NCI-H2107 treated with DMSO at 0.1 percent for 48 hours (cell line): ENCODE measurements at regions not wholly inside any gene's neighbourhood (a gene's known extent, or its start where the extent isn't known, plus 50 kb on each side); places are given as distances from the start of the nearest gene placed in this dataset.
"Not testable (repeated sequence)": the region's sequence is repeated elsewhere in the genome, so short reads cannot be mapped to it uniquely, and the experiment has no call there.

Experiments used
- DNase-seq: peaks from one replicate; lab custom pipeline; 2025; ENCODE audit not compliant: unreplicated experiment; lab: John Stamatoyannopoulos, UW

GRCh38 chr7:114182837-114183236, 231.8 kb upstream of the FOXP2 start:
- no peak for DNase-seq

- DNase-seq = no peak
These were observed 233.3 kb upstream of the FOXP2 start for GRCh38 chr7:114181280-114181679.

- DNase-seq = no peak
These were observed 233.9 kb upstream of the FOXP2 start for GRCh38 chr7:114180556-114181266.

- no peak for DNase-seq
These were observed 239.5 kb upstream of the FOXP2 start for GRCh38 chr7:114175125-114175524.

GRCh38 chr7:114173170-114173890, 241.3 kb upstream of the FOXP2 start:
- DNase-seq = no peak

- not testable (repeated sequence) for DNase-seq
These were observed 245.2 kb upstream of the FOXP2 start for GRCh38 chr7:114169389-114169788.

- no peak for DNase-seq
These were observed 242.1 kb upstream of the PPP1R3A start for GRCh38 chr7:114160925-114161324.

- DNase-seq = no peak
These were observed 240.0 kb upstream of the PPP1R3A start for GRCh38 chr7:114158854-114159253.

GRCh38 chr7:114158275-114158674, 239.5 kb upstream of the PPP1R3A start:
- no peak for DNase-seq

GRCh38 chr7:114156178-114156577, 237.4 kb upstream of the PPP1R3A start:
- no peak for DNase-seq

- DNase-seq = no peak
These were observed 236.6 kb upstream of the PPP1R3A start for GRCh38 chr7:114155116-114156110.

- DNase-seq = no peak
These were observed 234.9 kb upstream of the PPP1R3A start for GRCh38 chr7:114153700-114154099.

- DNase-seq = no peak
These were observed 233.6 kb upstream of the PPP1R3A start for GRCh38 chr7:114152314-114152938.

- no peak for DNase-seq
These were observed 233.0 kb upstream of the PPP1R3A start for GRCh38 chr7:114151777-114152176.

- no peak for DNase-seq
These were observed 231.9 kb upstream of the PPP1R3A start for GRCh38 chr7:114150689-114151088.

- DNase-seq = no peak
These were observed 230.0 kb upstream of the PPP1R3A start for GRCh38 chr7:114148779-114149178.

- DNase-seq = no peak
These were observed 222.6 kb upstream of the PPP1R3A start for GRCh38 chr7:114141415-114141814.

GRCh38 chr7:114140561-114140960, 221.8 kb upstream of the PPP1R3A start:
- DNase-seq = no peak

- DNase-seq = not testable (repeated sequence)
These were observed 220.9 kb upstream of the PPP1R3A start for GRCh38 chr7:114139690-114140089.

- no peak for DNase-seq
These were observed 219.8 kb upstream of the PPP1R3A start for GRCh38 chr7:114138587-114138986.

- no peak for DNase-seq
These were observed 214.9 kb upstream of the PPP1R3A start for GRCh38 chr7:114133717-114134116.
